T-helper 1 cell treated with Interleukin-12 subunit alpha and Interleukin-12 subunit beta and Interleukin-4 antibody, amounts not matched to agents 30 ng/mL and 1 ng/mL, for 36 hours (primary cell): ENCODE measurements at regions not wholly inside any gene's neighbourhood (a gene's known extent, or its start where the extent isn't known, plus 50 kb on each side); places are given as distances from the start of the nearest gene placed in this dataset.

Experiments
- intact Hi-C: fragments of 100-400 bp; cut with micrococcal nuclease; formaldehyde crosslinking; loops from one replicate; pipeline ENCODE4 v1.15.1; 2024

- intact Hi-C loops, result no loop called here
Measured at GRCh38 chr5:54774281-54775170, 210.9 kb downstream of the ESM1 start.

- intact Hi-C loops, result no loop called here
Measured at GRCh38 chr5:54772684-54773083, 212.7 kb downstream of the ESM1 start.

GRCh38 chr5:54772231-54772630, 213.2 kb downstream of the ESM1 start:
- intact Hi-C loops, result no loop called here

GRCh38 chr5:54769746-54770145, 215.6 kb downstream of the ESM1 start:
- intact Hi-C loops, result no loop called here

- intact Hi-C loops, result no loop called here
Measured at GRCh38 chr5:54769072-54769471, 216.3 kb downstream of the ESM1 start.

- intact Hi-C loops, result no loop called here
Measured at GRCh38 chr5:54766748-54767147, 218.6 kb downstream of the ESM1 start.

GRCh38 chr5:54765165-54766028, 220.0 kb downstream of the ESM1 start:
- intact Hi-C loops, result no loop called here

- intact Hi-C loops, result no loop called here
Measured at GRCh38 chr5:54764102-54765090, 221.0 kb downstream of the ESM1 start.

- intact Hi-C loops, result no loop called here
Measured at GRCh38 chr5:54761213-54761701, 224.1 kb downstream of the ESM1 start.

- intact Hi-C loops, result no loop called here
Measured at GRCh38 chr5:54760182-54760935, 225.0 kb downstream of the ESM1 start.

- intact Hi-C loops, result no loop called here
Measured at GRCh38 chr5:54758038-54758437, 227.4 kb downstream of the ESM1 start.

- intact Hi-C loops, result no loop called here
Measured at GRCh38 chr5:54757541-54757940, 227.9 kb downstream of the ESM1 start.

- intact Hi-C loops, result no loop called here
Measured at GRCh38 chr5:54756796-54757402, 228.5 kb downstream of the ESM1 start.

- intact Hi-C loops, result no loop called here
Measured at GRCh38 chr5:54756301-54756700, 229.1 kb downstream of the ESM1 start.

GRCh38 chr5:54754878-54755277, 230.5 kb downstream of the ESM1 start:
- intact Hi-C loops, result no loop called here

- intact Hi-C loops, result no loop called here
Measured at GRCh38 chr5:54754420-54754819, 231.0 kb downstream of the ESM1 start.

GRCh38 chr5:54753753-54754152, 231.6 kb downstream of the ESM1 start:
- intact Hi-C loops, result loop anchor here (1.0 kb wide), 3 partner anchors 9 to 41 kb away; no protein-coding TSS in a partner anchor

- intact Hi-C loops, result loop anchor here (1.0 kb wide), 3 partner anchors 9 to 41 kb away; no protein-coding TSS in a partner anchor
Measured at GRCh38 chr5:54753034-54753433, 232.4 kb downstream of the ESM1 start.

GRCh38 chr5:54748527-54748926, 231.0 kb downstream of the SNX18 start:
- intact Hi-C loops, result no loop called here
